ENCODE measurements at regions not wholly inside any gene's neighbourhood (a gene's known extent, or its start where the extent isn't known, plus 50 kb on each side); places are given as distances from the start of the nearest gene placed in this dataset.

GRCh38 chr1:201690528-201690927 lies 138.4 kb upstream of the IPO9 start:
- no peak overlapping the region for H3K27ac ChIP-seq (replicated peaks)
- H3K4me3 ChIP-seq (replicated peaks; ENCODE audit: insufficient read depth, low read length) = no peak overlapping the region
- no peak for DNase-seq (ENCODE audit: low read depth in 1 of 2, low spot score in 1 of 2)

GRCh38 chr1:201691716-201692554 lies 137.0 kb upstream of the IPO9 start:
- H3K4me3 ChIP-seq (replicated peaks; ENCODE audit: insufficient read depth, low read length) = no peak overlapping the region
- no peaks in the 10 kb centered on the region for H3K27me3 ChIP-seq (ENCODE audit: insufficient read depth, poor library complexity, severe bottlenecking)
- TF ChIP-seq GABPA (IDR thresholded peaks at IDR 0.05; ENCODE audit: low read depth) = no peak
- no peak for TF ChIP-seq CTCF (IDR thresholded peaks at IDR 0.05; ENCODE audit: insufficient read depth, low read length)
- no peak for TF ChIP-seq REST (IDR thresholded peaks at IDR 0.05; ENCODE audit: insufficient replicate concordance, low read depth)
- no peak for TF ChIP-seq POLR2AphosphoS5 (IDR thresholded peaks at IDR 0.05; ENCODE audit: low read depth)
- no peak for TF ChIP-seq SPI1 (IDR thresholded peaks at IDR 0.05; ENCODE audit: borderline replicate concordance, low read depth)
- DNase-seq (ENCODE audit: low read depth in 1 of 2, low spot score in 1 of 2) = no peak
- H3K27ac ChIP-seq (replicated peaks) = no peak overlapping the region

More at GRCh38 chr1:201690528-201690927, 138.4 kb upstream of the IPO9 start:
- no peak for TF ChIP-seq SPI1 (IDR thresholded peaks at IDR 0.05; ENCODE audit: borderline replicate concordance, low read depth)
- no peak for TF ChIP-seq CTCF (IDR thresholded peaks at IDR 0.05; ENCODE audit: insufficient read depth, low read length)
- TF ChIP-seq GABPA (IDR thresholded peaks at IDR 0.05; ENCODE audit: low read depth) = no peak
- no peak for TF ChIP-seq REST (IDR thresholded peaks at IDR 0.05; ENCODE audit: insufficient replicate concordance, low read depth)
- no peak for TF ChIP-seq POLR2AphosphoS5 (IDR thresholded peaks at IDR 0.05; ENCODE audit: low read depth)
- H3K27me3 ChIP-seq (ENCODE audit: insufficient read depth, poor library complexity, severe bottlenecking) = no peaks in the 10 kb centered on the region

GRCh38 chr1:201692555-201693394 lies 136.2 kb upstream of the IPO9 start:
- TF ChIP-seq CTCF (IDR thresholded peaks at IDR 0.05; ENCODE audit: insufficient read depth, low read length) (no peak), POLR2AphosphoS5 (IDR thresholded peaks at IDR 0.05; ENCODE audit: low read depth) (no peak), SPI1 (IDR thresholded peaks at IDR 0.05; ENCODE audit: borderline replicate concordance, low read depth) (no peak), REST (IDR thresholded peaks at IDR 0.05; ENCODE audit: insufficient replicate concordance, low read depth) (no peak)
- no peak for DNase-seq (ENCODE audit: low read depth in 1 of 2, low spot score in 1 of 2)
- no peak overlapping the region for H3K27ac ChIP-seq (replicated peaks)

More at GRCh38 chr1:201692555-201693394, 136.2 kb upstream of the IPO9 start:
- Histone ChIP-seq H3K27me3 (ENCODE audit: insufficient read depth, poor library complexity, severe bottlenecking) (no peaks in the 10 kb centered on the region), H3K4me3 (replicated peaks; ENCODE audit: insufficient read depth, low read length) (no peak overlapping the region)

Data from HL-60 (cell line).